WTC11 (cell line): ENCODE measurements at regions not wholly inside any gene's neighbourhood (a gene's known extent, or its start where the extent isn't known, plus 50 kb on each side); places are given as distances from the start of the nearest gene placed in this dataset.

Experiments
- ATF1 ChIP-seq: sonication (generic); formaldehyde crosslinking; IDR thresholded peaks from 2 replicates; pipeline ENCODE4 v1.8.1; 2023; ENCODE audit warnings: mild to moderate bottlenecking, moderate library complexity, missing genetic modification reagents
- CREB1 ChIP-seq: sonication (generic); formaldehyde crosslinking; IDR thresholded peaks from 2 replicates; pipeline ENCODE4 v1.8.0; 2023; ENCODE audit warnings: mild to moderate bottlenecking, missing genetic modification reagents
- ELF4 ChIP-seq: sonication (generic); formaldehyde crosslinking; IDR thresholded peaks from 2 replicates; pipeline ENCODE4 v1.8.1; 2022; ENCODE audit warnings: low read depth, mild to moderate bottlenecking, moderate library complexity, missing genetic modification reagents
- JUN ChIP-seq: sonication (generic); formaldehyde crosslinking; IDR thresholded peaks from 2 replicates; pipeline ENCODE4 v1.8.0; 2023; ENCODE audit warnings: mild to moderate bottlenecking, missing genetic modification reagents
- NFE2L1 ChIP-seq: sonication (generic); formaldehyde crosslinking; IDR thresholded peaks from 2 replicates; pipeline ENCODE4 v1.8.1; 2023; ENCODE audit warnings: missing genetic modification reagents
- NFYB ChIP-seq: sonication (generic); formaldehyde crosslinking; conservative IDR thresholded peaks from 2 replicates; pipeline ENCODE4 v1.8.0; 2022; ENCODE audit warnings: low read depth, missing genetic modification reagents
- ZNF263 ChIP-seq: sonication (generic); formaldehyde crosslinking; IDR thresholded peaks from 2 replicates; pipeline ENCODE4 v1.8.1; 2022; ENCODE audit warnings: low read depth, mild to moderate bottlenecking, moderate library complexity, missing genetic modification reagents
- TF ChIP-seq, protein P1 (sequence below): sonication (generic); formaldehyde crosslinking; IDR thresholded peaks from 2 replicates; pipeline ENCODE4 v1.8.1; 2023; ENCODE audit warnings: mild to moderate bottlenecking, missing genetic modification reagents, moderate library complexity
- TF ChIP-seq, protein P2 (sequence below): fragments of 200-600 bp; IDR thresholded peaks from 2 replicates; pipeline ENCODE4 v1.8.0; 2022; ENCODE audit warnings: antibody characterized with exemption
- TF ChIP-seq, protein P3 (sequence below): sonication (generic); formaldehyde crosslinking; IDR thresholded peaks from 2 replicates; pipeline ENCODE4 v1.8.1; 2023; ENCODE audit warnings: mild to moderate bottlenecking, missing genetic modification reagents

DNA sequence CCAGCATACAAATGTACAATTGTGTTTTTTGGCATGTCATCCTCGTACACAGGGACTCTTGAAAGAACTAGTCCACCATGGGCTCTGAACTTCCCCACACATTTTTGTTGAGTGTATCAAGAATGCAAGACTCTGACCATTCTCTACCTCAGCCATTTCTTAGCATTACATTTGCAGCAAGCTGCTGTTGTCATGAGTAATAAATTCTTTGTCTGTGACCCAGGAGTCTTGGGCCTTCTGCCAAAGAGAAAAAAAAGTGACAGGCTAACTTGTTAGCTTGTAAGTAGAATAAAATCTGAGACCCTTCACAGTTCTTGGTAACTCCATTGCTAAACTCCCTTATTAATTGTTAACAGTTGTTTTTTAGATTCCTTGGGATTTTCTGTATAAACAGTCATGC is 542.3 kb upstream of the MBL2 start:
- TF ChIP-seq, protein P1, sequence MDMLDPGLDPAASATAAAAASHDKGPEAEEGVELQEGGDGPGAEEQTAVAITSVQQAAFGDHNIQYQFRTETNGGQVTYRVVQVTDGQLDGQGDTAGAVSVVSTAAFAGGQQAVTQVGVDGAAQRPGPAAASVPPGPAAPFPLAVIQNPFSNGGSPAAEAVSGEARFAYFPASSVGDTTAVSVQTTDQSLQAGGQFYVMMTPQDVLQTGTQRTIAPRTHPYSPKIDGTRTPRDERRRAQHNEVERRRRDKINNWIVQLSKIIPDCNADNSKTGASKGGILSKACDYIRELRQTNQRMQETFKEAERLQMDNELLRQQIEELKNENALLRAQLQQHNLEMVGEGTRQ (CRISPR knock-in tag) = no peak
- no peak for TF ChIP-seq JUN (CRISPR knock-in tag)
- TF ChIP-seq, protein P2, sequence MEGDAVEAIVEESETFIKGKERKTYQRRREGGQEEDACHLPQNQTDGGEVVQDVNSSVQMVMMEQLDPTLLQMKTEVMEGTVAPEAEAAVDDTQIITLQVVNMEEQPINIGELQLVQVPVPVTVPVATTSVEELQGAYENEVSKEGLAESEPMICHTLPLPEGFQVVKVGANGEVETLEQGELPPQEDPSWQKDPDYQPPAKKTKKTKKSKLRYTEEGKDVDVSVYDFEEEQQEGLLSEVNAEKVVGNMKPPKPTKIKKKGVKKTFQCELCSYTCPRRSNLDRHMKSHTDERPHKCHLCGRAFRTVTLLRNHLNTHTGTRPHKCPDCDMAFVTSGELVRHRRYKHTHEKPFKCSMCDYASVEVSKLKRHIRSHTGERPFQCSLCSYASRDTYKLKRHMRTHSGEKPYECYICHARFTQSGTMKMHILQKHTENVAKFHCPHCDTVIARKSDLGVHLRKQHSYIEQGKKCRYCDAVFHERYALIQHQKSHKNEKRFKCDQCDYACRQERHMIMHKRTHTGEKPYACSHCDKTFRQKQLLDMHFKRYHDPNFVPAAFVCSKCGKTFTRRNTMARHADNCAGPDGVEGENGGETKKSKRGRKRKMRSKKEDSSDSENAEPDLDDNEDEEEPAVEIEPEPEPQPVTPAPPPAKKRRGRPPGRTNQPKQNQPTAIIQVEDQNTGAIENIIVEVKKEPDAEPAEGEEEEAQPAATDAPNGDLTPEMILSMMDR = no peak
- no peak for TF ChIP-seq ATF1
- no peak for TF ChIP-seq NFYB (CRISPR knock-in tag)
- TF ChIP-seq, protein P3, sequence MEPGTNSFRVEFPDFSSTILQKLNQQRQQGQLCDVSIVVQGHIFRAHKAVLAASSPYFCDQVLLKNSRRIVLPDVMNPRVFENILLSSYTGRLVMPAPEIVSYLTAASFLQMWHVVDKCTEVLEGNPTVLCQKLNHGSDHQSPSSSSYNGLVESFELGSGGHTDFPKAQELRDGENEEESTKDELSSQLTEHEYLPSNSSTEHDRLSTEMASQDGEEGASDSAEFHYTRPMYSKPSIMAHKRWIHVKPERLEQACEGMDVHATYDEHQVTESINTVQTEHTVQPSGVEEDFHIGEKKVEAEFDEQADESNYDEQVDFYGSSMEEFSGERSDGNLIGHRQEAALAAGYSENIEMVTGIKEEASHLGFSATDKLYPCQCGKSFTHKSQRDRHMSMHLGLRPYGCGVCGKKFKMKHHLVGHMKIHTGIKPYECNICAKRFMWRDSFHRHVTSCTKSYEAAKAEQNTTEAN (CRISPR knock-in tag) = no peak
- no peak for TF ChIP-seq NFE2L1
- no peak for TF ChIP-seq ZNF263 (CRISPR knock-in tag)
- no peak for TF ChIP-seq CREB1 (CRISPR knock-in tag)
- no peak for TF ChIP-seq ELF4 (CRISPR knock-in tag)
